ENCODE measurements at regions not wholly inside any gene's neighbourhood (a gene's known extent, or its start where the extent isn't known, plus 50 kb on each side); places are given as distances from the start of the nearest gene placed in this dataset.

DNA sequence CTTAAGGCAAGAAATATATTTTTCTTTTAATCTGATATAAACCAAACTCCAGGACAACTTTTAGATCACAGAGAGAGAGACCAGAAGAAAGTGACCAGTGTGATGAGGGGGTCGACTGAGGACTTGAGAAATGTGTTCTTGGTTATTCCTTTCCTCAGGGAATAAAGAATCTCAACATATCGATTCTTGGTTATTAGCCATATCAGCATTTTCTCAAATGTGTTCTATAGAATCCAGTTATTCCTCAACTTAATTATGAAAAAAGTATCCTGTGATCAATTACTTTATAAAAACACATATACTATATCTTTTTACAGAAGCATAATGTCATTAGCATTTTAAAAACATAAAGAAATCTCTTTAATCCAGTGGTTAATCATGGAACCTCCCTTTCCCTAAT lies 222.1 kb upstream of the FAM3C start:
- H3K36me3 ChIP-seq (ENCODE audit: control insufficient read depth, insufficient read depth, low read length), result no peaks in the 10 kb centered on the region
- BruUV-seq (replicated peaks), result no TSS peak
- no peak overlapping the region for H3K27ac ChIP-seq (ENCODE audit: low read length)
- no peaks in the 10 kb centered on the region for H3K4me1 ChIP-seq (ENCODE audit: control insufficient read depth, insufficient read depth, low read length)
- ATAC-seq (no peak), DNase-seq (ENCODE audit: low read depth, low spot score) (no peak)
- POLR2A ChIA-PET, result no interaction called here
- TF ChIP-seq, protein P1, sequence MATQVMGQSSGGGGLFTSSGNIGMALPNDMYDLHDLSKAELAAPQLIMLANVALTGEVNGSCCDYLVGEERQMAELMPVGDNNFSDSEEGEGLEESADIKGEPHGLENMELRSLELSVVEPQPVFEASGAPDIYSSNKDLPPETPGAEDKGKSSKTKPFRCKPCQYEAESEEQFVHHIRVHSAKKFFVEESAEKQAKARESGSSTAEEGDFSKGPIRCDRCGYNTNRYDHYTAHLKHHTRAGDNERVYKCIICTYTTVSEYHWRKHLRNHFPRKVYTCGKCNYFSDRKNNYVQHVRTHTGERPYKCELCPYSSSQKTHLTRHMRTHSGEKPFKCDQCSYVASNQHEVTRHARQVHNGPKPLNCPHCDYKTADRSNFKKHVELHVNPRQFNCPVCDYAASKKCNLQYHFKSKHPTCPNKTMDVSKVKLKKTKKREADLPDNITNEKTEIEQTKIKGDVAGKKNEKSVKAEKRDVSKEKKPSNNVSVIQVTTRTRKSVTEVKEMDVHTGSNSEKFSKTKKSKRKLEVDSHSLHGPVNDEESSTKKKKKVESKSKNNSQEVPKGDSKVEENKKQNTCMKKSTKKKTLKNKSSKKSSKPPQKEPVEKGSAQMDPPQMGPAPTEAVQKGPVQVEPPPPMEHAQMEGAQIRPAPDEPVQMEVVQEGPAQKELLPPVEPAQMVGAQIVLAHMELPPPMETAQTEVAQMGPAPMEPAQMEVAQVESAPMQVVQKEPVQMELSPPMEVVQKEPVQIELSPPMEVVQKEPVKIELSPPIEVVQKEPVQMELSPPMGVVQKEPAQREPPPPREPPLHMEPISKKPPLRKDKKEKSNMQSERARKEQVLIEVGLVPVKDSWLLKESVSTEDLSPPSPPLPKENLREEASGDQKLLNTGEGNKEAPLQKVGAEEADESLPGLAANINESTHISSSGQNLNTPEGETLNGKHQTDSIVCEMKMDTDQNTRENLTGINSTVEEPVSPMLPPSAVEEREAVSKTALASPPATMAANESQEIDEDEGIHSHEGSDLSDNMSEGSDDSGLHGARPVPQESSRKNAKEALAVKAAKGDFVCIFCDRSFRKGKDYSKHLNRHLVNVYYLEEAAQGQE (IDR thresholded peaks at IDR 0.05; ENCODE audit: insufficient read depth in 1 of 2, low read depth in 2 of 2, low read length in 1 of 2), result no peak
- TF ChIP-seq SIN3A (IDR thresholded peaks at IDR 0.05; ENCODE audit: borderline replicate concordance, insufficient read depth, low read depth, low read length), result no peak
- no peak for TF ChIP-seq TCF7L2 (IDR thresholded peaks at IDR 0.05; ENCODE audit: low read depth, low read length)
- TF ChIP-seq POLR2AphosphoS5 (IDR thresholded peaks at IDR 0.05; ENCODE audit: low read depth, low read length), result no peak
- TF ChIP-seq, protein P2, sequence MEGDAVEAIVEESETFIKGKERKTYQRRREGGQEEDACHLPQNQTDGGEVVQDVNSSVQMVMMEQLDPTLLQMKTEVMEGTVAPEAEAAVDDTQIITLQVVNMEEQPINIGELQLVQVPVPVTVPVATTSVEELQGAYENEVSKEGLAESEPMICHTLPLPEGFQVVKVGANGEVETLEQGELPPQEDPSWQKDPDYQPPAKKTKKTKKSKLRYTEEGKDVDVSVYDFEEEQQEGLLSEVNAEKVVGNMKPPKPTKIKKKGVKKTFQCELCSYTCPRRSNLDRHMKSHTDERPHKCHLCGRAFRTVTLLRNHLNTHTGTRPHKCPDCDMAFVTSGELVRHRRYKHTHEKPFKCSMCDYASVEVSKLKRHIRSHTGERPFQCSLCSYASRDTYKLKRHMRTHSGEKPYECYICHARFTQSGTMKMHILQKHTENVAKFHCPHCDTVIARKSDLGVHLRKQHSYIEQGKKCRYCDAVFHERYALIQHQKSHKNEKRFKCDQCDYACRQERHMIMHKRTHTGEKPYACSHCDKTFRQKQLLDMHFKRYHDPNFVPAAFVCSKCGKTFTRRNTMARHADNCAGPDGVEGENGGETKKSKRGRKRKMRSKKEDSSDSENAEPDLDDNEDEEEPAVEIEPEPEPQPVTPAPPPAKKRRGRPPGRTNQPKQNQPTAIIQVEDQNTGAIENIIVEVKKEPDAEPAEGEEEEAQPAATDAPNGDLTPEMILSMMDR (IDR thresholded peaks at IDR 0.05), result no peak
- no peak overlapping the region for H3K4me3 ChIP-seq (ENCODE audit: low read depth in 2 of 2, low read length in 2 of 2)
- H3K27me3 ChIP-seq (ENCODE audit: control insufficient read depth, insufficient read depth, low read length), result no peaks in the 10 kb centered on the region
- H3K9me3 ChIP-seq (ENCODE audit: control insufficient read depth, insufficient read depth, low read depth, low read length), result no peaks in the 10 kb centered on the region
- intact Hi-C loops (cut with micrococcal nuclease; ENCODE audit: unreplicated experiment), result no loop called here
- CTCF ChIA-PET, result interaction anchor here (0.6 kb wide), 1 partner anchor 18 kb away, joined by 9 read pairs; no protein-coding TSS in a partner anchor
- in situ Hi-C loops (cut with HindIII; ENCODE audit: low pct_unique_long_range_greater_than_20kb, low sequenced_read_pairs), result no loop called here

DNA sequence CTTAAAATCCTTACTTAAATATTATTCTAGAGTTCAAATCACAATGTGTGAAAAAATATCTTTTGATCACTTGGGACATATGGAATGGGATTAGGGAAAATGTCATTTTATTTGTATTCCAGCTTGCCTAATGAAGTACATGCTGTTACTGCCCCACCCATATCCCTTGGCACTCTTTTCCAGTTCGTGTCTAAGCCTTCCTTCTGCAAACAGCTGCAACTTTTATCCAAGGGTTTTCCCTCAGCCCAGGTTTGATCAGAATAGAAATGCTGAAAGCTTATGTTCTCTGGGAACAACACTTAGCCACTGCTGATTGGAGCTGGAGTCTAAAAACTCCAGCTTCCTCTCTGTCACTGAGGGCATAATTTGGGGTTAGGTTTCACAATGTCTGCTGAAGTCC lies 214.1 kb upstream of the FAM3C start:
- no TSS peak for BruUV-seq (replicated peaks)

More for the DNA sequence above, 214.1 kb upstream of the FAM3C start:
- DNase-seq (ENCODE audit: low read depth, low spot score) (no peak), ATAC-seq (no peak)
- H3K4me3 ChIP-seq (ENCODE audit: low read depth in 2 of 2, low read length in 2 of 2), result no peak overlapping the region
- H3K36me3 ChIP-seq (ENCODE audit: control insufficient read depth, insufficient read depth, low read length), result no peaks in the 10 kb centered on the region
- intact Hi-C loops (cut with micrococcal nuclease; ENCODE audit: unreplicated experiment) (no loop called here), in situ Hi-C loops (cut with HindIII; ENCODE audit: low pct_unique_long_range_greater_than_20kb, low sequenced_read_pairs) (no loop called here)
- TF ChIP-seq, protein P1 (IDR thresholded peaks at IDR 0.05; ENCODE audit: insufficient read depth in 1 of 2, low read depth in 2 of 2, low read length in 1 of 2), result no peak
- TF ChIP-seq SIN3A (IDR thresholded peaks at IDR 0.05; ENCODE audit: borderline replicate concordance, insufficient read depth, low read depth, low read length), result no peak
- no peak for TF ChIP-seq POLR2AphosphoS5 (IDR thresholded peaks at IDR 0.05; ENCODE audit: low read depth, low read length)
- TF ChIP-seq, protein P2 (IDR thresholded peaks at IDR 0.05), result no peak
- no peak for TF ChIP-seq TCF7L2 (IDR thresholded peaks at IDR 0.05; ENCODE audit: low read depth, low read length)
- CTCF ChIA-PET, result no interaction called here
- H3K27ac ChIP-seq (ENCODE audit: low read length), result no peak overlapping the region
- H3K27me3 ChIP-seq (ENCODE audit: control insufficient read depth, insufficient read depth, low read length), result no peaks in the 10 kb centered on the region; the same call in 1 of the 2 replicates
- POLR2A ChIA-PET, result no interaction called here
- H3K4me1 ChIP-seq (ENCODE audit: control insufficient read depth, insufficient read depth, low read length), result no peaks in the 10 kb centered on the region
- no peaks in the 10 kb centered on the region for H3K9me3 ChIP-seq (ENCODE audit: control insufficient read depth, insufficient read depth, low read depth, low read length)
